Type B pancreatic cell (in vitro differentiated cells): ENCODE measurements at regions not wholly inside any gene's neighbourhood (a gene's known extent, or its start where the extent isn't known, plus 50 kb on each side); places are given as distances from the start of the nearest gene placed in this dataset.

Experiments
- DNase-seq: peaks from one replicate; pipeline ENCODE4 v3.0.0; 2021; ENCODE audit warnings: mixed read lengths; ENCODE audit not compliant: unreplicated experiment; ENCODE audit errors: extremely low spot score
- H3K27ac Mint-ChIP-seq: 2 replicates; pipeline ENCODE4 v1.8.0; 2021; ENCODE audit warnings: mild to moderate bottlenecking, mixed read lengths
- H3K27me3 Mint-ChIP-seq: 2 replicates; pipeline ENCODE4 v1.8.0; 2021; ENCODE audit warnings: mixed read lengths
- H3K36me3 Mint-ChIP-seq: 2 replicates; pipeline ENCODE4 v1.8.0; 2021; ENCODE audit warnings: mixed read lengths
- H3K4me1 Mint-ChIP-seq: one replicate; pipeline ENCODE4 v1.8.0; 2021; ENCODE audit warnings: mixed read lengths; ENCODE audit not compliant: unreplicated experiment
- H3K4me3 Mint-ChIP-seq: 2 replicates; pipeline ENCODE4 v1.8.0; 2021; ENCODE audit warnings: mild to moderate bottlenecking, mixed read lengths
- H3K9me3 Mint-ChIP-seq: 2 replicates; pipeline ENCODE4 v1.8.0; 2021; ENCODE audit warnings: mixed read lengths
- TF ChIP-seq, protein P1 (sequence below): fragments of 200-600 bp; sonication (generic); conservative IDR thresholded peaks from 2 replicates; pipeline ENCODE4 v1.5.0; 2021; ENCODE audit warnings: antibody characterized with exemption, mild to moderate bottlenecking

DNA sequence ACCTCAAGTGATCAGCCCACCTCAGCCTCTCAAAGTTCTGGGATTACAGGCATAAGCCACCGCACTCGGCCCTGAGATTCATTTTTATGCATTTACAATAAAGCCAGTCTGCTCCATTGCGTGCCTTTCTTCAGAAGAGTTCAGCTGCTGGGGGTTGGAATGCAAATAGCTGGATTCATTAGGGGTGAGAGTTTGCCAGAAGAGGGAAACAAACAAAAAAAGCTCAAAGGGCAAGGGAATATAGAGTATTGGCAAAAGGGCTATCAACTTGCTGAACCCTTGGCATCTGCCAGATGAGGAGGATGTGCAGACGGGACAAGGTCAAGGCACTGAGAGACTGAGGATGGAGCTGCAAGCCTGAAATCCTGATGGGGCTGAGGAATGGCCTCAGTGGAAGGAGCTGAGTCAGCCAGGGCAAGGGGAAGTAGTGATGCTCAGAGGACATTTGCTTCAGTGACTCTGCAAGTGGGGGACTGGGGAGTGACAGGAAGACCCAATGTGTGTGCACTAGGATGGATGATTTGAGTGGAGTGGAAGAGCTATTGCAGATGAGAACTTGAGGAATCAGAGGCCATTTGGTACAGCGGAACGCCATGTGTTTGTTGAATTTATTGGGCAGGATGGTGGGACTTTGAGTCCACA lies 75.0 kb upstream of the ARMC3 start:
- peaks cover 4% of the 10 kb centered on the region for H3K27me3 Mint-ChIP-seq

DNA sequence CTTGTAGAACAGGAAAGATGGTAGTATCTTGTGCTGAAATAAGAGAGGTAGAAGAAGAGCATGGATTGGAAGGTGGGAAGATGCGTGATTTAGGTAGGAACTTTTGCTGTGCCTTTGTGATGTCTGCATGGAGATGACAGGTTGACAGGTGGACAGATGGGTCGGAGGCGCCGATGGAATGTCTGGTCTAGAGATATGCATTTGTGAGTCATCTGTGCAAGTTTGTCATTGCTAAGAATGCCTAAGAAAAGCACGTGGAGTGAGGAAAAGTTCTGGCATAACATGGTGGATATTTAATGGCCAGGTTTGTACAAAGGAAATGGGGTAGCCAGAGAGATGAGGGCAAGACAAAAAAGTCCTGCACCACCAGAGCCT lies 76.0 kb upstream of the ARMC3 start:
- DNase-seq: no peak
- Mint-ChIP-seq H3K36me3 (no peaks in the 10 kb centered on the region), H3K4me1 (peaks cover 4% of the 10 kb centered on the region), H3K27me3 (peaks cover 4% of the 10 kb centered on the region), H3K9me3 (no peaks in the 10 kb centered on the region), H3K4me3 (no peak overlapping the region), H3K27ac (no peak overlapping the region)
- TF ChIP-seq, protein P1, sequence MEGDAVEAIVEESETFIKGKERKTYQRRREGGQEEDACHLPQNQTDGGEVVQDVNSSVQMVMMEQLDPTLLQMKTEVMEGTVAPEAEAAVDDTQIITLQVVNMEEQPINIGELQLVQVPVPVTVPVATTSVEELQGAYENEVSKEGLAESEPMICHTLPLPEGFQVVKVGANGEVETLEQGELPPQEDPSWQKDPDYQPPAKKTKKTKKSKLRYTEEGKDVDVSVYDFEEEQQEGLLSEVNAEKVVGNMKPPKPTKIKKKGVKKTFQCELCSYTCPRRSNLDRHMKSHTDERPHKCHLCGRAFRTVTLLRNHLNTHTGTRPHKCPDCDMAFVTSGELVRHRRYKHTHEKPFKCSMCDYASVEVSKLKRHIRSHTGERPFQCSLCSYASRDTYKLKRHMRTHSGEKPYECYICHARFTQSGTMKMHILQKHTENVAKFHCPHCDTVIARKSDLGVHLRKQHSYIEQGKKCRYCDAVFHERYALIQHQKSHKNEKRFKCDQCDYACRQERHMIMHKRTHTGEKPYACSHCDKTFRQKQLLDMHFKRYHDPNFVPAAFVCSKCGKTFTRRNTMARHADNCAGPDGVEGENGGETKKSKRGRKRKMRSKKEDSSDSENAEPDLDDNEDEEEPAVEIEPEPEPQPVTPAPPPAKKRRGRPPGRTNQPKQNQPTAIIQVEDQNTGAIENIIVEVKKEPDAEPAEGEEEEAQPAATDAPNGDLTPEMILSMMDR: no peak

More for the DNA sequence above, 75.0 kb upstream of the ARMC3 start:
- Mint-ChIP-seq H3K4me1 (peaks cover 4% of the 10 kb centered on the region), H3K4me3 (no peak overlapping the region), H3K27ac (no peak overlapping the region), H3K9me3 (no peaks in the 10 kb centered on the region), H3K36me3 (no peaks in the 10 kb centered on the region)
- no peak for DNase-seq
- TF ChIP-seq, protein P1: no peak

DNA sequence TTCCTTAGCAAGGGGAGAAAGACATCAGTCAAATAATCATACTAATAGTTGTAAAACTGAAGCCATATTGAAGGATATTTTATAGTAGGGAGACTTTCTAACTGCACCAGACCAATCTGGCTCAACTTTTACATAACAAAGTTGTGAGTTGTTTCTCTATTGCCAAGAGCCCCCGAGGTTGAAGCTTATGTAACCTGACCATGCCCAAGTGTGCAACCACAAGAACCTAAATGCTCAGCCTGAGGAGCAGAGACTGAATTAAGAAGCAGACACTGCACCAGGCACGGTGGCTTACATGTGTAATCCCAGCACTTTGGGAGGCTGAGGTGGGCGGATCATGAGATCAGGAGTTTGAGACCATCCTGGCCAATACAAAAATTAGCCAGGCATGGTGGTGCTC lies 77.3 kb upstream of the ARMC3 start:
- TF ChIP-seq, protein P1: no peak
- H3K27me3 Mint-ChIP-seq: peaks cover 7% of the 10 kb centered on the region
- H3K36me3 Mint-ChIP-seq: no peaks in the 10 kb centered on the region
- no peak for DNase-seq
- no peaks in the 10 kb centered on the region for H3K9me3 Mint-ChIP-seq
- no peak overlapping the region for H3K4me3 Mint-ChIP-seq
- no peak overlapping the region for H3K27ac Mint-ChIP-seq
- H3K4me1 Mint-ChIP-seq: peaks cover 4% of the 10 kb centered on the region

DNA sequence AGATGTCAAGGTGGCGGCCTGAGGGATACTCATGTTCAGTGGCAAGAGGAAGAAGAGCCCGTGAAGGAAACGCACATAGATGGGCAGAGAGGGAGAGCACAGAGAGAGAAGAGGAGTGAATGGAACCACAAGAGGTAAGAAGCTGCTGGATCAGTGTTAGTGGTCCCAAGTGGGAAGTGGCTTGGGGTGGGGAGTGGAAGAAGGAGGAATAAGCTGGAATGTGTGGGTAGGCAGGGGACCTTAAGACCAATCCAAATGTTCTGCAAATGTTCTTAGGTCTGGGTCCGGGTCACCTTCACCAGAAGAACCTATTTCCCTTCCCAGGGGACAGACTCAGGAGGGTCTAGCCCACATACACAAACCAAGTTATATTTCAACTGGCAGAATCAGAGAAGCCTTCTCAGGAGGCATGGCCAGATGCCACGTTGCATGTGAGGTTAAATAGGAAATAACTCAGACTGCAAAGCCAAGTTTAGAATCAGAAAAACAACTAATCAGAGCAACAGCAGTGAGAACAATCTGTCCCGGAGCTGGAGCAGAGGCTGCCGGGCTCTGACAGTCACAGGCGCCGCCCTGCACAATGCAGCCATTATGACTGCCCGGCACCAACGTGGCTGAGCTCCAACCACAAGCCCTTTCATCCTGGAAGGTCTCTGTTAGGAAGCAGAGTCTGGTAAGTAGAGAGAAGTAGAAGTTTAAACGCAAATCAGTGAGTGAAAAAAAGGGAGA lies 78.6 kb upstream of the ARMC3 start:
- DNase-seq: no peak
- TF ChIP-seq, protein P1: no peak
- Mint-ChIP-seq H3K9me3 (no peaks in the 10 kb centered on the region), H3K4me1 (peaks cover 4% of the 10 kb centered on the region), H3K36me3 (no peaks in the 10 kb centered on the region), H3K27ac (no peak overlapping the region), H3K4me3 (no peak overlapping the region), H3K27me3 (peaks cover 7% of the 10 kb centered on the region)

DNA sequence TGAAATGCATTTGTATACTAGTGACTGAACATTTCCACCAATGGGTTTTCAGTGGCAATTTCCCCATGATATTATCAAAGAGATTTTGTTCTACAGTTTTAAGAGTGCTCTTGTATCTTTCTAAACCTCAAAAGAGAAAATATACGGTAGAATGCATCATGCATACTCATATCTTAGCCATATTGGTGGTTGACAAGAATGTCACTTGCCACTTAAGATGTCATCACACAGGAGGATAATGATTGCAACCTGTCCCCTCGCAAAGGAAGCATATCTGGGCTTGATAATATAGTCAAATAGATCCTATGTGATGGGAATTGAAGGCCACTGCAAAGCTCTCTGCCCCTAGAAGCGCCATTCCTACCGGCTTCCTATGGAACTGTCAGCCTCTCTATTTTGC lies 79.3 kb upstream of the ARMC3 start:
- TF ChIP-seq, protein P1: no peak
- peaks cover 7% of the 10 kb centered on the region for H3K27me3 Mint-ChIP-seq

More for the DNA sequence above, 79.3 kb upstream of the ARMC3 start:
- H3K9me3 Mint-ChIP-seq: no peaks in the 10 kb centered on the region
- no peak for DNase-seq
- H3K4me3 Mint-ChIP-seq: no peak overlapping the region
- H3K27ac Mint-ChIP-seq: no peak overlapping the region
- peaks cover 4% of the 10 kb centered on the region for H3K4me1 Mint-ChIP-seq
- no peaks in the 10 kb centered on the region for H3K36me3 Mint-ChIP-seq
